NCI-H146 (cell line): ENCODE measurements at regions not wholly inside any gene's neighbourhood (a gene's known extent, or its start where the extent isn't known, plus 50 kb on each side); places are given as distances from the start of the nearest gene placed in this dataset.
"Not testable (repeated sequence)": the region's sequence is repeated elsewhere in the genome, so short reads cannot be mapped to it uniquely, and the experiment has no call there.

Experiments
- DNase-seq: peaks from one replicate; lab custom pipeline; 2025; lab: John Stamatoyannopoulos, UW

DNA sequence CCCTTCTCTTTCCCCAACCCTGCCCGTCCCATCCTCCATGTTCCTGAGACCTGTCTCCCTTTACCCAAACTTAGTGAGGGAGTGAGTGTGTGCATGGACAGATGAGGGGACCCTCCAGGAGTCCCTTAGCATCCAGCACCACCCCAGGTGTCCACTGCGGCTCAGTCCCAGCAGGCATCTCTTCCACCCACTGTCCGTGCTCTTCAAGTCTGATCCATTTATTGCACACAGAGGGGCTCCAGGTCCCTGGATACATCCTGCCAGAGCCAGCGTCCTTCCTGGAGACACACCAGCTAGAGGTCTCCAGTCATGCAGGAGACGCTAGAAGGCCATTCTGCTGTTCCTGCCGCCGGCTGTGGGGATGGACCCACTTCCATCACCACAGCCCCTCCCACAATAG, 239.2 kb downstream of the ADGRD1 start:
- no peak for DNase-seq

DNA sequence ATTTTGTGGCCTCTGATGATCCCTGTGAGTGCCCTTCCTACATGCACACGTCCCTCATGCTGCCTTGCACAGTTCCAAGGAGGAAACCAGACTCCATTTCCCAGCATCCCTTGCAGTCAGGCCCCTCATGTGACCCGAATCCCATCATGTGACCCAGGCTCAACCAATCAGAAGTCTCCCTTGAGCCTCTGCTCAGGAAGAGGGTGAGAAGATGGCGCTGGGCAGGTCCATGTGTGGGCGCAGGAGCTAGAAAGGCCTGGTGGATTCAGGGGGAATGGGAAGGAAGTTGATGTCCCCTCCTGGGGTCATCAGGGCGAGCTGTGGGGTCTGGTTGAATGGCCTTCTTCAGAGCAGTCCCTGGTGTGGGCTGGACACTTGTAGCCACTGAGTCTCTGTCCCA, 240.5 kb downstream of the ADGRD1 start:
- no peak for DNase-seq

- DNase-seq = no peak
Observed at GRCh38 chr12:131195796-131196195, 242.1 kb downstream of the ADGRD1 start.

DNA sequence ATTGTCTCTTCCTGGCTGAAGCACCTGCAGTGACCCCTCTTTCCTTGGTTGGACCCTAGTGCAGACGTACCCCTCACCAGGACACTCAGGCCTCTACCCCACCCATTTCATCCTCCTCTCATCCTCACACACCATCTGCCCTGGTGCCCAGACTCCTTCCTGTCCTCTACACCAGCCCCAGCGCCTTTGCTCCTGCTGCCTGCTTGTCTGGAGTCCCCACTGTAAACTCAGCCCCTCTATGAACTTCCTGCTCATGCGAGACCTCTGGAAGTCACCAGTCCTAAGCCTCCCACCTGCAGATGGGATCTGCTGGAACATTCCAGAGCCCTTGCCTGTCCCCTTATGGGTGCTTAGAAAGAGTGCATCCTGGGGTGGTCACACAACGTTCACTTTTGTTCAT, 242.5 kb downstream of the ADGRD1 start:
- no peak for DNase-seq

- DNase-seq = no peak
Observed at GRCh38 chr12:131197490-131197889, 243.8 kb downstream of the ADGRD1 start.

DNA sequence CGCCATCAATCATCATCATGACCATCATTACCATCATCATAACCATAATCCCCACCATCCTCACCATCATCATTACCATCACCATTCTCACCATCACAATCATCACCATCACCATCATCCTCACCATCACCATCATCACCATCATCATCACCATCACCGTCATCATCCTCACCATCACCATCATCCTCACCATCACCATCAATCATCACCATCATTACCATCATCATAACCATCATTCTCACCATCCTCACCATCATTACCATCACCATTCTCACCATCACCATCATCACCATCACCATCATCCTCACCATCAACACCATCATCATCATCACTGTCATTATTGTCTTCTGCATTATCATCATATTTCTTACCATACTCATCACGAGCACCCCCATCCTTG, 245.5 kb downstream of the ADGRD1 start:
- DNase-seq = no peak

DNA sequence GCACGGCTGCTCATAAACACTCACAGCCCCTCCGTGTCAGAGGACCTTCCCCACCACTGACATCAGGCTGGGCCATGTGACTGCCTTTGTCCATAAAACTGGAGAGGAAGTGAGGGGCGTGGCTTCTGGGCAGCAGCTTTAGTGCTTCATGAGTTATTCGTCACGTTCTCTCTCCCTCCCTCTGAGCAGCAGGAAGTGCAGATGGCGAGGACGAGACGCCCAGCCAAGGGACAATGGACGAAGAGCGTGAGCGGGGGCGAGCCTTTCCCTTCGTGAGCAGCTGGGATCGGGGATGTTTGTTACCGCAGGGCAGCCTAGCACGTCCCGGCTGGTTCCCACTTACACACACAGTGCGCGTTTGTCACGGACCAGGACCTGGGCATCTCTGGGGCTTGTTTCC, 248.2 kb downstream of the ADGRD1 start:
- DNase-seq = not testable (repeated sequence)

GRCh38 chr12:131202592-131203378, 249.1 kb downstream of the ADGRD1 start:
- DNase-seq = no peak

GRCh38 chr12:131203666-131204415, 250.1 kb downstream of the ADGRD1 start:
- no peak for DNase-seq

DNA sequence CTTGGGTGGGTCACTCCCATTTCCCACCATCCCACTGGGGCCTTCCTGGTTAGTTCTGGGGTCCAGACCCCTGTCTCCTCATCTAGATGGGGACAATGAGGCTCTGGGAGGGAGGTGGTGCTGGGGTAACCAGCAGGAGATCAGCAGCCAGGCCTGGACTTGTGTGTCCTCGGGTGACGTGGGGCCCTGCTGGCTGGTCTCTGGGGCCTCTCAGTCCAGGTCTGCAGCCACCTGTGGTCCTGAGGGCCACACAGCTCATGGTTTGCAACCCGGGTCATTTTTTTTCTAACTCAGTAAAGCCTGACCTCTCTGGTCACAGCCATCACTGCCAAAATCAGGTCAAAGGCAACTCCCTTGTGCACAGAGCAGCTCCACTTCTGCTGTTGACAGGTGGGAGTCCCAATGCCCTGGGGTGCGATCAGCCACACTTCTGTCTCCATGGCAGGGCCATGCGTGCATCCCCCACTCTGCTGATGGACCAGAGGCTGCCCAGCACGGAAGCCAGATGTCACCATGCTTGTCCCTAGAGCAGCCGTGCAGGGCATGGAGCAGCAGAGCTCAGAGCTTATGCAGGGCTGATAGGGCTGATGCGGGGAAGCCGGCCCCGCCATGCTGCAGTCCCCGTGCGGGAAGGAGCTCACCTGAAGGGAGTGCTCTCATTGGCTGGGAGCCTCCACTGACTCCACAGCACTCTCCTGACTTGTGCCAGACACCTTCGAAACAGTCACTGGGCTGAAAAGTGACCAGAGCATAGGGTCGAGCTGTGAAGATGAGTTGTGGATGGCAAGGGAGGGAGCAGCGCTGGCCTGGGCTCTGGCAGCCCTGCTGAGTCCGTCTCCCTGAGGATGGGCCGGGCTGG, 250.9 kb downstream of the ADGRD1 start:
- DNase-seq = no peak

DNA sequence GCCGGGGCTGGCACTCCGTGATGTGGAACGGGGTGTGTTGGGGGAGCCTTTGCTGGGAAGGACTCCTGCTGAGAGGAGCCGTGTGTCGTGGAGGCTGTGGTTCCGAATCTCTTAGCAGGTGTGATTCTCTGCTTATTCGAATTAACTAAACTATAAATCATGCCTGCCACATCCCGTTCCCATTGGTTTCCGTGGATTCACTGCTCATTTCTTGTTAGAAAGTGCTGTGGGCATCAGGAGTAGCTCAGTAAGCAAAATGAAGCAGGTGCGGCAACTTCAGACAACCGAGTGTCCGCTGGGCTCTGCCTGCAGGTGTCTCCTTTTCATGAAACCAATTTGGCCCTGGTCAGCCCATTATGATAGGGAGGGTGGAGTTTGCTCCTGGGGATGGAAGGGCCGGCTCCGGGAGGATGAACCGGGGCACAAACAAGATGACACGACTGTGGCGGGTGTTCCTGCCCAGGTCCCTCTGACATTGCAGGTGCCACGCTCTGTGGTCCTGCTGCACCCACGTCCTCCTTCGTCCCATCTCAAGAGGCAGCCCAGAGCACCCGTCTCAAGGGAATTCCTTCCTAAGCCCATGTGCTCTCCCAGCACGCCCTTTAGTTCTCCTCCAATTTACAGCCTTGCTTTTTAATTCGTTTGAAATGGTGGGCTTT, 251.7 kb downstream of the ADGRD1 start:
- not testable (repeated sequence) for DNase-seq

DNA sequence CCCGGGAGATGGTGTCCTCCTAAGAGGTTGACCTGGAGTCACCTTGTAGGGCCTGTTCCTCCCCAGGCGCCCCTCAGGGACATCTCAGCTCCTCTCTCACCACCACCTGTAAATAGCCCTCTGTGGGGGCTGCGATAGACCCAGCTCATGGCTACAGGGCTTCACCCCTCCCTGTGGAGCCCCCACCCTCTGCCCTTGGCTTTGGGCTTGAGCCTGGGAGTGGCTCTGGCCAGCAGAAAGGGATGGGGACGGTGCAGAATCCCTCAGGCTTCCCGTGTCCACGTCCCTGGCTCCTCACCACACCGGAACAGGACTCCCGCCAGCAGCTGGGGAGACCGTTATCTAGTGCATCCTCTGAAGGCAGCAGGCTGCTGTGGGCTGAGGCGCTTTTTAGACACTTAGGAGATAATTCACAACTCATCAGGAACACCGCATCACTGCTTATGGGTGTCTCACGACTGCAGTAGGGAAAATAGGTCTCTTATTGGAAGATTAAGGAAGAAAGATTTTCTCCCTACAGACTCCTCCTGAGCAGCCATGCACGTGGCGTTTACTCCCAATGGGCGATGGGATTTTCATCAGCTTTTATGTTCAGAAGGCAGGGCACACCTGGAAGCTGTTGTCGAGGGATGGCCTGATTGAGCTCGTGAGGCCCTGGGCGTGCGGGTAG, 253.1 kb downstream of the ADGRD1 start:
- not testable (repeated sequence) for DNase-seq

- not testable (repeated sequence) for DNase-seq
Observed at GRCh38 chr12:131207300-131207660, 253.6 kb downstream of the ADGRD1 start.

- not testable (repeated sequence) for DNase-seq
Observed at GRCh38 chr12:131207841-131208240, 254.1 kb downstream of the ADGRD1 start.

GRCh38 chr12:131208425-131208824, 254.7 kb downstream of the ADGRD1 start:
- DNase-seq = no peak

DNA sequence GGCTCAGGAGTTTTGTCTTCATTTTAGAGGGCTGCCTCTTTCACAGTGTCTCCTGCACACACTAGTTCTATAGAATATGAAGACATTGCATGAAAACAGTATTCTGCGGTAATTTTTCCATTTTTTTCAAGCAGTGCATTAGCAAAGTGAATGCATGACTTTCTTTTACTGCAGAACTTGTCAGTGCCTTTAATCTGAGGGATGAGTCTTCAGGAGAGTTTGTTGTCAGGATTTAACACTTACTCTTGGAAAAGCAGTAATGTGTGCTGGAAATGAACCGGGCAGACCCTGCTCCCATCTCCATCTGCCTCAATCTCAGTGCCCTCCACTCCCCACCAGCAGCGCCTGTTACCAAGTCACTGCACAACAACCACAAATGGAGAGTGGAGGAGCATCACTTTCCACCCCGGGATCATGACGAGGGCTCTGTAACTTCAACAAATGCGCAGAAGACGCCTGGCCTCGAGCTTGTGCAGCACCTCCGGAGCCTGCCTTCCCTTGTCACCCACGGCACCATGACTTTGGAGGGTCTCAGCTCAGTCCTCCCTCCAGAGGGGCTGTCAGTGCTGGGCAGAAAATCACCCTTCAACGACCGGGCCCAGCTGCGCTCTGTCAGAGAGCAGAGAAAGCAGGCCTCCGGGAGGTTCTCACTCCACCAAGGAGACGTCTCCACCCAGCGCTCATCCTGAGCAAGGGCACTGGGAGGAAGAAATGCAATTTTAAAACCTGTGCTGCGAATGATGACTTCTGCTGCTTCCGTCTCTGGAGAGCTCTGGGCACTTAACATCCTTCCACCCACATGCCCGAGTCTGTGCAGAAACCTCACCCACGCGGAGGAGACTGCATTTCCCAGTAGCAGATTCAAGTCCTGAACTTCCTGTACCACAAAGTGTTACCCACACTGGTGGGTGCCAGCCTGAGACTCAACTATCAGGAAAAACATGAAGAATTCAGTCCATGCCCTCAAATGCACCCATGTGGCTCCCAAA, 255.7 kb downstream of the ADGRD1 start:
- no peak for DNase-seq

DNA sequence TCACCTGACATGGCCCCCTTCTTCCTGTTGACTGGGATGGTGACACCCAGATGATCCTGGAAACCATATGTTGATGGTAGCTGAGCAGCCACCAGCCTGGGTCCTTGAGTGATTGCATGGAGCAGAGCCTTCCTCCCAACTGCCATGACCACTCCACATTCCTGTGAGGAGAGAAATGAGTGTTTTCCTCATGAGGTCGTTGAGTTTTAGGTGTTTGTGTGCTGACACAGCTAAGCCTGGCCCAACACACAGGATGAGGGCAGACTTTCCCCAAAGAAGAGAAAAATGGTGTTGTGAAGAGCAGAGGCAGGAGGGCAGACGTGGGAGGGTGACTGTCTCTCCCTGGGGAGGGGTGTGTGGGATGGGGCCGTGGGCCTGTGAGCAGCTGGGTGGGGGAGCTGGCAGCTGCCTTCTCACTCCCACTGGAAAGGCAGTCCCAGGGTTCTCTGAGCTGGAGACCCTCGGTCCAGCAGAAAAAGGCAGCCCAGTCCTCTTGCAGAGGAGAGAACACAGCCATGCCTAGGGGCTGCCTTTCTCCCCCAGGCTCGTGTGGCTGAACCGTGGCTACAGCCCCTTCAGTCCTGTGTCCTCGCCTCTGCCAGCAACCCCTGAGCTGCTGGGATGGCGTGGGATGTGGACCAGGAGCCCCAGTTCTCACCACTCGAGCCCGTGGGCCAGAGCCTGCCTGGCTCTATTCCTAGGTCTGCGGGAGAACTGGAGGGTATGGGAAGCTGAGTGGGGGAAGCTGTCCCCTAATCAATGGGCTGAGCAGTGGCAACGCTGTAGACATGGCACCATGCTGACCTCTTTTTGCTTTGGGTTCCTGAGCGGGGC, 257.0 kb downstream of the ADGRD1 start:
- no peak for DNase-seq

- no peak for DNase-seq
Observed at GRCh38 chr12:131211340-131211938, 257.7 kb downstream of the ADGRD1 start.

DNA sequence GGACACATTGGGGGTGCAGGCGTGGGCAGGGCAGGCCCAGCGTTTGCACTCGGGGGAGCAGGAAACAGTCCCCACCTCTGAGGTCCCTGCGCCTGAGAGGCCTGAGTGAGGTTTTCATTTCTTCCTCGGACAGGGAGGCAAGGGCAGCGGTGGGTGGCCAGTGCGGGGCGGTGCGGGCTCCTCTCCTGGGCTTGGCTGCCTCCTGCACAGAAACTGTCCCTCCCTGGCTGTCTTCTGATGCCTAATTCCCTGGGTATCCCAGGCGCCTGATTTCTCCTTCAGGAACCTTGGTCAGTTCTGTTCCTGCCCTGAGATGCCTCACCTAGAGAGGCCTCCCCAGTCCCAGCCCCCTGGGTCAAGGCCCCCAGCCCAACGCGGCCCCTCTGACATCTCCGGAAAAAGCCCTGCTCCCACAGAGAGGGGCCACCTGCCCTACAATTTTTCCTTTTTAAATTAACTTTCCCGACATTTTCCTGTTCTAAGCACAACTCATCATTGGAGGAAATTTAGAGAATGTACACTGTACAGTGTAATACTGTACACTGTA, 260.3 kb downstream of the ADGRD1 start:
- DNase-seq = no peak
